ENCODE measurements at regions not wholly inside any gene's neighbourhood (a gene's known extent, or its start where the extent isn't known, plus 50 kb on each side); places are given as distances from the start of the nearest gene placed in this dataset.

GRCh38 chr2:207248702-207249377, 83.1 kb upstream of the KLF7 start:
- no peak for DNase-seq (ENCODE audit: low read depth, low spot score)
- Histone ChIP-seq H3K4me1 (ENCODE audit: control insufficient read depth, insufficient read depth, low read length) (no peaks in the 10 kb centered on the region), H3K4me3 (ENCODE audit: low read depth in 2 of 2, low read length in 2 of 2) (no peak overlapping the region), H3K36me3 (ENCODE audit: control insufficient read depth, insufficient read depth, low read length) (no peaks in the 10 kb centered on the region), H3K27ac (ENCODE audit: low read length) (no peak overlapping the region), H3K9me3 (ENCODE audit: control insufficient read depth, insufficient read depth, low read depth, low read length) (no peaks in the 10 kb centered on the region), H3K27me3 (ENCODE audit: control insufficient read depth, insufficient read depth, low read length) (no peaks in the 10 kb centered on the region)
- intact Hi-C loops (cut with micrococcal nuclease; ENCODE audit: unreplicated experiment) (no loop called here), in situ Hi-C loops (cut with HindIII; ENCODE audit: low pct_unique_long_range_greater_than_20kb, low sequenced_read_pairs) (no loop called here)
- no peak for ATAC-seq
- ChIA-PET POLR2A (no interaction called here), CTCF (no interaction called here)
- TF ChIP-seq REST (IDR thresholded peaks at IDR 0.05; ENCODE audit: insufficient read depth in 1 of 2, low read depth in 2 of 2, low read length in 1 of 2) (no peak), POLR2AphosphoS5 (IDR thresholded peaks at IDR 0.05; ENCODE audit: low read depth, low read length) (no peak), TCF7L2 (IDR thresholded peaks at IDR 0.05; ENCODE audit: low read depth, low read length) (no peak), CTCF (IDR thresholded peaks at IDR 0.05) (no peak), SIN3A (IDR thresholded peaks at IDR 0.05; ENCODE audit: borderline replicate concordance, insufficient read depth, low read depth, low read length) (no peak)
- no TSS peak for BruUV-seq (replicated peaks)

- Histone ChIP-seq H3K4me3 (ENCODE audit: low read depth in 2 of 2, low read length in 2 of 2) (no peak overlapping the region), H3K4me1 (ENCODE audit: control insufficient read depth, insufficient read depth, low read length) (no peaks in the 10 kb centered on the region), H3K27me3 (ENCODE audit: control insufficient read depth, insufficient read depth, low read length) (no peaks in the 10 kb centered on the region), H3K27ac (ENCODE audit: low read length) (no peak overlapping the region), H3K9me3 (ENCODE audit: control insufficient read depth, insufficient read depth, low read depth, low read length) (no peaks in the 10 kb centered on the region), H3K36me3 (ENCODE audit: control insufficient read depth, insufficient read depth, low read length) (no peaks in the 10 kb centered on the region)
- POLR2A ChIA-PET, result no interaction called here
- CTCF ChIA-PET, result no interaction called here
- TF ChIP-seq SIN3A (IDR thresholded peaks at IDR 0.05; ENCODE audit: borderline replicate concordance, insufficient read depth, low read depth, low read length), result no peak
- TF ChIP-seq REST (IDR thresholded peaks at IDR 0.05; ENCODE audit: insufficient read depth in 1 of 2, low read depth in 2 of 2, low read length in 1 of 2), result no peak
- no peak for TF ChIP-seq POLR2AphosphoS5 (IDR thresholded peaks at IDR 0.05; ENCODE audit: low read depth, low read length)
- no peak for TF ChIP-seq CTCF (IDR thresholded peaks at IDR 0.05)
- TF ChIP-seq TCF7L2 (IDR thresholded peaks at IDR 0.05; ENCODE audit: low read depth, low read length), result no peak
- no TSS peak for BruUV-seq (replicated peaks)
- ATAC-seq (no peak), DNase-seq (ENCODE audit: low read depth, low spot score) (no peak)
- intact Hi-C loops (cut with micrococcal nuclease; ENCODE audit: unreplicated experiment) (no loop called here), in situ Hi-C loops (cut with HindIII; ENCODE audit: low pct_unique_long_range_greater_than_20kb, low sequenced_read_pairs) (no loop called here)
Observed at GRCh38 chr2:207251022-207251421, 85.3 kb upstream of the KLF7 start.

Measured in Panc1 (cell line).